IMR-90 (cell line): ENCODE measurements at regions not wholly inside any gene's neighbourhood (a gene's known extent, or its start where the extent isn't known, plus 50 kb on each side); places are given as distances from the start of the nearest gene placed in this dataset.

Experiments
- ATAC-seq: fragments of 200-7000 bp; cut with Tn5 transposase; 2 replicates; pipeline ENCODE4 v1.9.1; 2020; ENCODE audit warnings: low read depth, mild to moderate bottlenecking, moderate library complexity
- BruUV-seq: library from RNA; stranded (reverse); fragments of 400-500 nt; replicated peaks from 2 replicates; lab custom pipeline; 2021; lab: Mats Ljungman, UMichigan
- CTCF ChIA-PET: fragments of 300-600 bp; formaldehyde crosslinking; extraction: SDS; loops from one replicate; lab custom pipeline; 2021; ENCODE audit warnings: antibody characterized with exemption; lab: Yijun Ruan, JAX
- POLR2A ChIA-PET: fragments of 300-600 bp; sonication (Branson Sonifier 250); formaldehyde crosslinking; loops from one replicate; lab custom pipeline; 2022; ENCODE audit warnings: antibody characterized with exemption; ENCODE audit not compliant: unreplicated experiment; lab: Charles Lee
- DNase-seq: peaks from one replicate; pipeline ENCODE4 v3.0.0; 2013
- H2AFZ ChIP-seq: replicated peaks from 2 replicates; pipeline ENCODE3; 2013; ENCODE audit warnings: low read length, mild to moderate bottlenecking; ENCODE audit not compliant: poor library complexity
- H2AK5ac ChIP-seq: 2 replicates; pipeline ENCODE4 v1.6.1; 2013; ENCODE audit warnings: low read depth, low read length, inconsistent platforms
- H2AK9ac ChIP-seq: replicated peaks from 2 replicates; pipeline ENCODE3; 2013; ENCODE audit warnings: mild to moderate bottlenecking, low read depth, low read length, moderate library complexity; ENCODE audit not compliant: poor library complexity
- H2BK120ac ChIP-seq: 2 replicates; pipeline ENCODE4 v1.6.1; 2013; ENCODE audit warnings: low read depth, low read length, inconsistent platforms
- H2BK15ac ChIP-seq: 3 replicates; pipeline ENCODE4 v1.6.1; 2013; ENCODE audit warnings: low read depth, low read length, inconsistent platforms
- H2BK20ac ChIP-seq: 2 replicates; pipeline ENCODE4 v1.6.1; 2013; ENCODE audit warnings: low read depth, mild to moderate bottlenecking, inconsistent platforms, low read length, moderate library complexity
- H2BK5ac ChIP-seq: 2 replicates; pipeline ENCODE4 v1.6.1; 2013; ENCODE audit warnings: mild to moderate bottlenecking, low read depth, low read length, inconsistent platforms; ENCODE audit not compliant: poor library complexity, severe bottlenecking
- H3K14ac ChIP-seq: replicated peaks from 2 replicates; pipeline ENCODE4 v1.6.1; 2013; ENCODE audit warnings: low read depth, low read length, inconsistent platforms
- H3K18ac ChIP-seq: 2 replicates; pipeline ENCODE4 v1.6.1; 2013; ENCODE audit warnings: low read depth, low read length, control low read depth
- H3K23ac ChIP-seq: 2 replicates; pipeline ENCODE4 v1.6.1; 2013; ENCODE audit warnings: low read depth, low read length, inconsistent platforms
- H3K27ac ChIP-seq: 2 replicates; pipeline ENCODE4 v1.5.1; 2013; ENCODE audit warnings: mild to moderate bottlenecking, control low read depth, low read length; ENCODE audit not compliant: insufficient read depth
- H3K27me3 ChIP-seq: 2 replicates; pipeline ENCODE4 v1.6.1; 2013; ENCODE audit warnings: low read length; ENCODE audit not compliant: control insufficient read depth, insufficient read depth
- H3K36me3 ChIP-seq: 2 replicates; pipeline ENCODE4 v1.6.1; 2013; ENCODE audit warnings: low read length, mixed read lengths; ENCODE audit not compliant: control insufficient read depth, insufficient read depth
- H3K4ac ChIP-seq: 2 replicates; pipeline ENCODE4 v1.6.1; 2013; ENCODE audit warnings: low read depth, low read length, inconsistent platforms
- H3K4me1 ChIP-seq: 2 replicates; pipeline ENCODE4 v1.6.1; 2013; ENCODE audit warnings: low read length, mixed read lengths; ENCODE audit not compliant: control insufficient read depth, insufficient read depth
- H3K4me2 ChIP-seq: 2 replicates; pipeline ENCODE4 v1.6.1; 2013; ENCODE audit warnings: low read depth, mild to moderate bottlenecking, control low read depth, low read length, moderate library complexity
- H3K4me3 ChIP-seq: 2 replicates; pipeline ENCODE4 v1.5.1; 2013; ENCODE audit warnings: low read depth, mild to moderate bottlenecking, control low read depth, low read length, moderate library complexity; ENCODE audit not compliant: insufficient read depth
- H3K56ac ChIP-seq: 2 replicates; pipeline ENCODE4 v1.6.1; 2013; ENCODE audit warnings: low read length, inconsistent platforms; ENCODE audit not compliant: insufficient read depth; ENCODE audit errors: extremely low read depth
- H3K79me1 ChIP-seq, 2 experiments: 2 replicates each; pipeline ENCODE4 v1.6.1; 2013; ENCODE audit warnings: low read length in 2 of 2, inconsistent platforms in 1 of 2, low read depth in 1 of 2
- H3K9ac ChIP-seq: 2 replicates; pipeline ENCODE4 v1.6.1; 2013; ENCODE audit warnings: low read depth, low read length, control low read depth
- H3K9me1 ChIP-seq: 2 replicates; pipeline ENCODE4 v1.6.1; 2013; ENCODE audit warnings: low read length, inconsistent platforms; ENCODE audit not compliant: insufficient read depth
- H3K9me3 ChIP-seq: 2 replicates; pipeline ENCODE4 v1.6.1; 2013; ENCODE audit warnings: low read length; ENCODE audit not compliant: control insufficient read depth, insufficient read depth
- H4K20me1 ChIP-seq: 2 replicates; pipeline ENCODE4 v1.6.1; 2013; ENCODE audit warnings: low read length, inconsistent platforms; ENCODE audit not compliant: insufficient read depth
- H4K5ac ChIP-seq: 2 replicates; pipeline ENCODE4 v1.6.1; 2013; ENCODE audit warnings: mild to moderate bottlenecking, low read depth, low read length, control low read depth
- H4K8ac ChIP-seq, 2 experiments: 2 replicates each; pipeline ENCODE4 v1.6.1; 2013; ENCODE audit warnings: low read depth in 2 of 2, low read length in 2 of 2, control low read depth in 1 of 2, inconsistent platforms in 1 of 2
- H4K91ac ChIP-seq: 2 replicates; pipeline ENCODE4 v1.6.1; 2013; ENCODE audit warnings: low read depth, low read length, inconsistent platforms; ENCODE audit not compliant: insufficient read depth
- BHLHE40 ChIP-seq: fragments of 150-350 bp; IDR thresholded peaks from 2 replicates; pipeline ENCODE4 v1.6.1; 2016; ENCODE audit warnings: mild to moderate bottlenecking, low read depth, low read length
- CEBPB ChIP-seq: IDR thresholded peaks from 2 replicates; pipeline ENCODE4 v1.6.1; 2012; ENCODE audit warnings: low read depth, low read length, improper control_type of control experiment
- CHD1 ChIP-seq: IDR thresholded peaks from 2 replicates; pipeline ENCODE4 v1.6.1; 2012; ENCODE audit warnings: low read depth, low read length, improper control_type of control experiment
- CTCF ChIP-seq: conservative IDR thresholded peaks from 2 replicates; pipeline ENCODE4 v1.5.1; 2012; ENCODE audit warnings: mild to moderate bottlenecking, low read depth, low read length, improper control_type of control experiment
- ELK1 ChIP-seq: fragments of 150-350 bp; IDR thresholded peaks from 2 replicates; pipeline ENCODE4 v1.6.1; 2016; ENCODE audit warnings: low read depth, mild to moderate bottlenecking, low read length, moderate library complexity, borderline replicate concordance
- FOS ChIP-seq: fragments of 150-350 bp; IDR thresholded peaks from 2 replicates; pipeline ENCODE4 v1.6.1; 2016; ENCODE audit warnings: low read depth, low read length
- MAFK ChIP-seq: IDR thresholded peaks from 2 replicates; pipeline ENCODE4 v1.6.1; 2012; ENCODE audit warnings: low read depth, low read length, improper control_type of control experiment
- MAZ ChIP-seq: IDR thresholded peaks from 2 replicates; pipeline ENCODE4 v1.6.1; 2012; ENCODE audit warnings: low read depth, mild to moderate bottlenecking, low read length, improper control_type of control experiment, moderate library complexity, borderline replicate concordance
- MXI1 ChIP-seq: IDR thresholded peaks from 2 replicates; pipeline ENCODE4 v1.6.1; 2012; ENCODE audit warnings: low read depth, mild to moderate bottlenecking, low read length, moderate library complexity, borderline replicate concordance
- NFE2L2 ChIP-seq: fragments of 150-350 bp; IDR thresholded peaks from 2 replicates; pipeline ENCODE4 v1.6.1; 2016; ENCODE audit warnings: low read depth, mild to moderate bottlenecking, low read length
- POLR2A ChIP-seq: IDR thresholded peaks from 2 replicates; pipeline ENCODE4 v1.6.1; 2012; ENCODE audit warnings: mild to moderate bottlenecking, low read depth, low read length
- RAD21 ChIP-seq: IDR thresholded peaks from 2 replicates; pipeline ENCODE4 v1.6.1; 2012; ENCODE audit warnings: low read length, improper control_type of control experiment
- RCOR1 ChIP-seq: IDR thresholded peaks from 2 replicates; pipeline ENCODE4 v1.6.1; 2012; ENCODE audit warnings: mild to moderate bottlenecking, low read length, improper control_type of control experiment; ENCODE audit not compliant: insufficient replicate concordance
- RFX5 ChIP-seq: IDR thresholded peaks from 2 replicates; pipeline ENCODE4 v1.8.0; 2012; ENCODE audit warnings: low read depth, mild to moderate bottlenecking, low read length, moderate library complexity
- SMC3 ChIP-seq: fragments of 150-350 bp; IDR thresholded peaks from 2 replicates; pipeline ENCODE4 v1.6.1; 2016; ENCODE audit warnings: low read depth, mild to moderate bottlenecking, antibody characterized with exemption, low read length, moderate library complexity
- USF2 ChIP-seq: fragments of 150-350 bp; IDR thresholded peaks from 2 replicates; pipeline ENCODE4 v1.6.1; 2017; ENCODE audit warnings: mild to moderate bottlenecking, antibody characterized with exemption, low read length, low read depth
- whole genome bisulfite sequencing, 2 experiments: methylation state at CpG; one replicate each; pipeline versions ENCODE4 v1.1.5 to v1.1.7; 2013; ENCODE audit warnings: missing lambda C conversion rate in 2 of 2; ENCODE audit not compliant: insufficient read length in 1 of 2; ENCODE audit errors: extremely low coverage in 2 of 2; 5-methylcytosine and 5-hydroxymethylcytosine counted together
- dilution Hi-C: fragments of 300-500 bp; cut with HindIII; formaldehyde crosslinking; loops from one replicate; pipeline ENCODE4 v1.14.3; 2018; ENCODE audit warnings: low sequenced_read_pairs; ENCODE audit not compliant: unreplicated experiment
- in situ Hi-C: fragments of 300-500 bp; cut with MboI; formaldehyde crosslinking; loops from 3 replicates; pipeline ENCODE4 v1.14.3; 2019; ENCODE audit warnings: low sequenced_read_pairs, inconsistent platforms, mixed read lengths
- intact Hi-C: fragments of 100-400 bp; cut with micrococcal nuclease; formaldehyde crosslinking; loops from 2 replicates; pipeline ENCODE4 v1.10.0; 2022

GRCh38 chr2:34601561-34601960 lies 1002.5 kb upstream of the FAM98A start:
- Histone ChIP-seq H3K9me1 (no peaks in the 10 kb centered on the region), H2BK5ac (no peak overlapping the region), H3K4me1 (no peaks in the 10 kb centered on the region), H3K4ac (no peak overlapping the region), H4K20me1 (no peaks in the 10 kb centered on the region), H3K9me3 (no peaks in the 10 kb centered on the region; the same call in 1 of the 2 replicates), H4K8ac (no peak overlapping the region), H2AK5ac (no peak overlapping the region), H3K23ac (no peak overlapping the region), H3K56ac (no peak overlapping the region), H2BK120ac (no peak overlapping the region), H3K9ac (no peak overlapping the region), H3K4me3 (no peak overlapping the region), H4K5ac (no peak overlapping the region), H3K36me3 (no peaks in the 10 kb centered on the region), H3K4me2 (no peak overlapping the region), H3K79me1 (no peaks in the 10 kb centered on the region), H3K27me3 (no peaks in the 10 kb centered on the region), H2BK20ac (no peak overlapping the region), H2AFZ (no peak overlapping the region), H2AK9ac (no peak overlapping the region), H3K27ac (no peak overlapping the region), H3K14ac (no peak overlapping the region), H3K18ac (no peak overlapping the region), H4K91ac (no peak overlapping the region), H2BK15ac (no peak overlapping the region)
- 10% methylated on average over 2 of the region's 2 CpGs; no CpG with 5 or more reads in 1 of the 2 experiments for WGBS, 2 experiments
- CTCF ChIA-PET: no interaction called here
- in situ Hi-C loops (no loop called here), intact Hi-C loops (no loop called here), dilution Hi-C loops (no loop called here)
- ATAC-seq: no peak
- POLR2A ChIA-PET: no interaction called here
- BruUV-seq: no TSS peak
- no peak for TF ChIP-seq CTCF
- TF ChIP-seq CEBPB: no peak
- no peak for TF ChIP-seq POLR2A
- TF ChIP-seq MAFK: no peak
- no peak for TF ChIP-seq SMC3
- no peak for TF ChIP-seq BHLHE40
- no peak for TF ChIP-seq NFE2L2
- TF ChIP-seq RAD21: no peak
- TF ChIP-seq USF2: no peak
- no peak for TF ChIP-seq MAZ
- no peak for TF ChIP-seq FOS
- TF ChIP-seq RCOR1: no peak
- TF ChIP-seq MXI1: no peak
- no peak for TF ChIP-seq CHD1
- no peak for TF ChIP-seq ELK1
- no peak for TF ChIP-seq RFX5
- no peak for DNase-seq
